GM23338 (cell line): ENCODE measurements at regions not wholly inside any gene's neighbourhood (a gene's known extent, or its start where the extent isn't known, plus 50 kb on each side); places are given as distances from the start of the nearest gene placed in this dataset.

Experiments
- ATAC-seq: fragments of 200-7000 bp; cut with Tn5 transposase; 3 replicates; pipeline ENCODE4 v1.9.1; 2020
- DNase-seq: peaks from one replicate; pipeline ENCODE4 v3.0.0-alpha.2; 2015; ENCODE audit warnings: low spot score
- H2AFZ ChIP-seq: fragments of 200-600 bp; sonication (generic); 2 replicates; pipeline ENCODE4 v1.8.0; 2016; ENCODE audit warnings: antibody characterized with exemption, mild to moderate bottlenecking, moderate library complexity
- H3F3A ChIP-seq: fragments of 200-600 bp; sonication (generic); replicated peaks from 2 replicates; pipeline ENCODE4 v1.8.0; 2017; ENCODE audit warnings: antibody characterized with exemption, mixed run types, low read depth
- H3K27ac ChIP-seq: fragments of 200-600 bp; sonication (generic); 2 replicates; pipeline ENCODE4 v1.6.1; 2016; ENCODE audit warnings: low read depth
- H3K27me3 ChIP-seq: fragments of 200-600 bp; sonication (generic); 2 replicates; pipeline ENCODE4 v1.8.0; 2016; ENCODE audit warnings: mild to moderate bottlenecking, mixed run types, moderate library complexity; ENCODE audit not compliant: insufficient read depth
- H3K36me3 ChIP-seq: fragments of 200-600 bp; sonication (generic); 2 replicates; pipeline ENCODE4 v1.8.0; 2016; ENCODE audit warnings: mild to moderate bottlenecking; ENCODE audit not compliant: insufficient read depth
- H3K4me1 ChIP-seq: fragments of 200-600 bp; sonication (generic); 2 replicates; pipeline ENCODE4 v1.8.0; 2016; ENCODE audit warnings: mild to moderate bottlenecking, moderate library complexity; ENCODE audit not compliant: insufficient read depth
- H3K4me2 ChIP-seq: fragments of 200-600 bp; sonication (generic); 2 replicates; pipeline ENCODE4 v1.7.1; 2017; ENCODE audit warnings: mixed run types
- H3K4me3 ChIP-seq: fragments of 200-600 bp; sonication (generic); 2 replicates; pipeline ENCODE4 v1.6.1; 2016; ENCODE audit warnings: mixed run types
- H3K79me2 ChIP-seq: fragments of 200-600 bp; sonication (generic); replicated peaks from 2 replicates; pipeline ENCODE4 v1.8.0; 2017; ENCODE audit warnings: mild to moderate bottlenecking; ENCODE audit not compliant: insufficient read depth
- H3K9me2 ChIP-seq: fragments of 200-600 bp; sonication (generic); 2 replicates; pipeline ENCODE4 v1.8.0; 2017; ENCODE audit not compliant: insufficient read depth
- H4K20me1 ChIP-seq: fragments of 200-600 bp; sonication (generic); replicated peaks from 2 replicates; pipeline ENCODE4 v1.8.0; 2017; ENCODE audit warnings: mild to moderate bottlenecking; ENCODE audit not compliant: insufficient read depth
- H3K27ac Mint-ChIP-seq: 2 replicates; pipeline ENCODE4 v1.8.0; 2020; ENCODE audit warnings: inconsistent platforms, mild to moderate bottlenecking, moderate library complexity, mixed read lengths
- H3K27me3 Mint-ChIP-seq: 3 replicates; pipeline ENCODE4 v1.8.0; 2022; ENCODE audit warnings: low read depth, mild to moderate bottlenecking, moderate library complexity, mixed read lengths, inconsistent platforms; ENCODE audit not compliant: insufficient read depth, poor library complexity
- H3K36me3 Mint-ChIP-seq: 3 replicates; pipeline ENCODE4 v1.8.0; 2021; ENCODE audit warnings: low read depth, mild to moderate bottlenecking, inconsistent platforms, moderate library complexity, mixed read lengths
- H3K4me1 Mint-ChIP-seq: 3 replicates; pipeline ENCODE4 v1.8.0; 2020; ENCODE audit warnings: mild to moderate bottlenecking, inconsistent platforms, mixed read lengths
- H3K4me3 Mint-ChIP-seq: 3 replicates; pipeline ENCODE4 v1.8.0; 2021; ENCODE audit warnings: moderate library complexity, mild to moderate bottlenecking, inconsistent platforms, mixed read lengths
- H3K9me3 Mint-ChIP-seq: 3 replicates; pipeline ENCODE4 v1.8.0; 2020; ENCODE audit warnings: moderate library complexity, mild to moderate bottlenecking, inconsistent platforms, mixed read lengths
- CREB1 ChIP-seq: fragments of 250-450 bp; sonication (Bioruptor Pico); IDR thresholded peaks from 2 replicates; pipeline ENCODE4 v1.5.0; 2020; ENCODE audit warnings: low read depth, mild to moderate bottlenecking, moderate library complexity
- EZH2 ChIP-seq: fragments of 200-600 bp; sonication (generic); IDR thresholded peaks from one replicate; pipeline ENCODE4 v1.8.0; 2017; ENCODE audit warnings: antibody characterized with exemption, mild to moderate bottlenecking, low read depth; ENCODE audit not compliant: unreplicated experiment
- JUNB ChIP-seq: IDR thresholded peaks from one replicate; pipeline ENCODE4 v1.6.1; 2016; ENCODE audit warnings: antibody characterized with exemption; ENCODE audit not compliant: unreplicated experiment
- NANOG ChIP-seq: IDR thresholded peaks from 2 replicates; pipeline ENCODE4 v1.6.1; 2016; ENCODE audit warnings: antibody characterized with exemption, borderline replicate concordance
- POLR2AphosphoS5 ChIP-seq: IDR thresholded peaks from 2 replicates; pipeline ENCODE4 v1.6.1; 2016; ENCODE audit warnings: antibody characterized with exemption, low read depth
- STAT1 ChIP-seq: IDR thresholded peaks from one replicate; pipeline ENCODE4 v1.6.1; 2016; ENCODE audit warnings: antibody characterized with exemption; ENCODE audit not compliant: unreplicated experiment
- ZNF331 ChIP-seq: fragments of 250-450 bp; sonication (Bioruptor Pico); IDR thresholded peaks from 2 replicates; pipeline ENCODE4 v1.5.0; 2020; ENCODE audit warnings: low read depth, mild to moderate bottlenecking, moderate library complexity
- TF ChIP-seq, protein P1 (sequence below): fragments of 250-450 bp; sonication (Bioruptor Pico); IDR thresholded peaks from 2 replicates; pipeline ENCODE4 v1.5.0; 2020; ENCODE audit warnings: mild to moderate bottlenecking, moderate library complexity
- TF ChIP-seq, protein P2 (sequence below): IDR thresholded peaks from one replicate; pipeline ENCODE4 v1.6.1; 2018; ENCODE audit warnings: antibody characterized with exemption; ENCODE audit not compliant: unreplicated experiment
- TF ChIP-seq, protein P3 (sequence below): IDR thresholded peaks from 2 replicates; pipeline ENCODE4 v1.6.1; 2016; ENCODE audit warnings: antibody characterized with exemption
- TF ChIP-seq, protein P4 (sequence below), 2 experiments: fragments of 200-600 bp in 1 of 2; sonication (generic) in 1 of 2; conservative IDR thresholded peaks; 2 replicates each; pipeline versions ENCODE4 v1.5.1 to v1.6.1; 2016 to 2017; ENCODE audit warnings: antibody characterized with exemption in 2 of 2, low read depth in 2 of 2, mild to moderate bottlenecking in 2 of 2, moderate library complexity in 1 of 2

DNA sequence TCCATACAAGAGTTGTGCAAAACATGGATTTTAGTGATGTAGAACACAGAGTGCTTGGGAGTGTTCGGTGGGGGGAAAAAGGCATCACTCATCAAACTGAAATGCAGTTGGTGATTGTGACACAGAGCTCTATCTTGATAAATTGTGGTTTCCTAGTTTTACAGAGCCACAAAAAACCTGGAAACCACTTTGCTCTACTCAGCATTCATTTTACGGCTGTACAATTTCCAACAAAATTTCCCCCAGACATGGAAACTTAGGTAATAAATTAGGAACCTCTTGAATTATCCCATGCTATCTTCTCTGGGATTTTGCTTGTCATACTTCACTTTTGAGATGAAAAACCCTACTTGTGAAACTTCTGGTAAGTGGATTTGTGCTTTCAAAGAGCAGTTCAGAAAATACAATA lies 614.9 kb upstream of the FZD8 start (continued):
- TF ChIP-seq, protein P1, sequence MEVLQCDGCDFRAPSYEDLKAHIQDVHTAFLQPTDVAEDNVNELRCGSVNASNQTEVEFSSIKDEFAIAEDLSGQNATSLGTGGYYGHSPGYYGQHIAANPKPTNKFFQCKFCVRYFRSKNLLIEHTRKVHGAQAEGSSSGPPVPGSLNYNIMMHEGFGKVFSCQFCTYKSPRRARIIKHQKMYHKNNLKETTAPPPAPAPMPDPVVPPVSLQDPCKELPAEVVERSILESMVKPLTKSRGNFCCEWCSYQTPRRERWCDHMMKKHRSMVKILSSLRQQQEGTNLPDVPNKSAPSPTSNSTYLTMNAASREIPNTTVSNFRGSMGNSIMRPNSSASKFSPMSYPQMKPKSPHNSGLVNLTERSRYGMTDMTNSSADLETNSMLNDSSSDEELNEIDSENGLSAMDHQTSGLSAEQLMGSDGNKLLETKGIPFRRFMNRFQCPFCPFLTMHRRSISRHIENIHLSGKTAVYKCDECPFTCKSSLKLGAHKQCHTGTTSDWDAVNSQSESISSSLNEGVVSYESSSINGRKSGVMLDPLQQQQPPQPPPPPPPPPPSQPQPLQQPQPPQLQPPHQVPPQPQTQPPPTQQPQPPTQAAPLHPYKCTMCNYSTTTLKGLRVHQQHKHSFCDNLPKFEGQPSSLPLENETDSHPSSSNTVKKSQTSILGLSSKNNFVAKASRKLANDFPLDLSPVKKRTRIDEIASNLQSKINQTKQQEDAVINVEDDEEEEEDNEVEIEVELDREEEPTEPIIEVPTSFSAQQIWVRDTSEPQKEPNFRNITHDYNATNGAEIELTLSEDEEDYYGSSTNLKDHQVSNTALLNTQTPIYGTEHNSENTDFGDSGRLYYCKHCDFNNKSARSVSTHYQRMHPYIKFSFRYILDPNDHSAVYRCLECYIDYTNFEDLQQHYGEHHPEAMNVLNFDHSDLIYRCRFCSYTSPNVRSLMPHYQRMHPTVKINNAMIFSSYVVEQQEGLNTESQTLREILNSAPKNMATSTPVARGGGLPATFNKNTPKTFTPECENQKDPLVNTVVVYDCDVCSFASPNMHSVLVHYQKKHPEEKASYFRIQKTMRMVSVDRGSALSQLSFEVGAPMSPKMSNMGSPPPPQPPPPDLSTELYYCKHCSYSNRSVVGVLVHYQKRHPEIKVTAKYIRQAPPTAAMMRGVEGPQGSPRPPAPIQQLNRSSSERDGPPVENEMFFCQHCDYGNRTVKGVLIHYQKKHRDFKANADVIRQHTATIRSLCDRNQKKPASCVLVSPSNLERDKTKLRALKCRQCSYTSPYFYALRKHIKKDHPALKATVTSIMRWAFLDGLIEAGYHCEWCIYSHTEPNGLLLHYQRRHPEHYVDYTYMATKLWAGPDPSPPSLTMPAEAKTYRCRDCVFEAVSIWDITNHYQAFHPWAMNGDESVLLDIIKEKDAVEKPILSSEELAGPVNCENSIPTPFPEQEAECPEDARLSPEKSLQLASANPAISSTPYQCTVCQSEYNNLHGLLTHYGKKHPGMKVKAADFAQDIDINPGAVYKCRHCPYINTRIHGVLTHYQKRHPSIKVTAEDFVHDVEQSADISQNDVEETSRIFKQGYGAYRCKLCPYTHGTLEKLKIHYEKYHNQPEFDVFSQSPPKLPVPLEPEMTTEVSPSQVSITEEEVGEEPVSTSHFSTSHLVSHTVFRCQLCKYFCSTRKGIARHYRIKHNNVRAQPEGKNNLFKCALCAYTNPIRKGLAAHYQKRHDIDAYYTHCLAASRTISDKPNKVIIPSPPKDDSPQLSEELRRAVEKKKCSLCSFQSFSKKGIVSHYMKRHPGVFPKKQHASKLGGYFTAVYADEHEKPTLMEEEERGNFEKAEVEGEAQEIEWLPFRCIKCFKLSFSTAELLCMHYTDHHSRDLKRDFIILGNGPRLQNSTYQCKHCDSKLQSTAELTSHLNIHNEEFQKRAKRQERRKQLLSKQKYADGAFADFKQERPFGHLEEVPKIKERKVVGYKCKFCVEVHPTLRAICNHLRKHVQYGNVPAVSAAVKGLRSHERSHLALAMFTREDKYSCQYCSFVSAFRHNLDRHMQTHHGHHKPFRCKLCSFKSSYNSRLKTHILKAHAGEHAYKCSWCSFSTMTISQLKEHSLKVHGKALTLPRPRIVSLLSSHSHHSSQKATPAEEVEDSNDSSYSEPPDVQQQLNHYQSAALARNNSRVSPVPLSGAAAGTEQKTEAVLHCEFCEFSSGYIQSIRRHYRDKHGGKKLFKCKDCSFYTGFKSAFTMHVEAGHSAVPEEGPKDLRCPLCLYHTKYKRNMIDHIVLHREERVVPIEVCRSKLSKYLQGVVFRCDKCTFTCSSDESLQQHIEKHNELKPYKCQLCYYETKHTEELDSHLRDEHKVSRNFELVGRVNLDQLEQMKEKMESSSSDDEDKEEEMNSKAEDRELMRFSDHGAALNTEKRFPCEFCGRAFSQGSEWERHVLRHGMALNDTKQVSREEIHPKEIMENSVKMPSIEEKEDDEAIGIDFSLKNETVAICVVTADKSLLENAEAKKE (CRISPR knock-in tag): no peak
- TF ChIP-seq EZH2 (no peak), STAT1 (no peak), JUNB (no peak), NANOG (no peak), POLR2AphosphoS5 (no peak), CREB1 (CRISPR knock-in tag) (no peak)

DNA sequence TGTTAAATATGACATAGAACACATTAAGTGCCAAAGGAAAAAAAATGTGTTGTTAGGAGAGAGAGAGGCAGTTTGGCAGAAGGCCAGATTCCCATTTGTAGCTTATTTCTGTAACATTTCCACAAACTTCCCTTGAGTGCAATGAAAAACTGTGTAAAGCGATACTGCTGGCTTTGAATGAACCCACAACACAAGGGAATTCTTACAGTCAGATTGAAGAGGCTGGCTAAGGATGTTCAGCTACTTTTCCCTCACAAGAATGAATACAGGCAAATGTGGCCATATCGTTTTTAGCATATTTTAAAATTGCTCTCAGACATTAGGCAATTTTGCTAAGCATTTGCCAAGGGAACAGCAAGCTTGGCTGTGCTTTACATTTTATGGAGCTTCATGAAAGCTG lies 614.1 kb upstream of the FZD8 start:
- Histone ChIP-seq H4K20me1 (no peaks in the 10 kb centered on the region), H3K4me2 (no peak overlapping the region), H3K4me3 (no peak overlapping the region), H3K27ac (no peak overlapping the region), H2AFZ (no peak overlapping the region), H3K79me2 (no peaks in the 10 kb centered on the region), H3K36me3 (no peaks in the 10 kb centered on the region), H3K27me3 (no peaks in the 10 kb centered on the region), H3K9me2 (no peaks in the 10 kb centered on the region; the same call in 1 of the 2 replicates), H3F3A (no peaks in the 10 kb centered on the region), H3K4me1 (no peaks in the 10 kb centered on the region)
- Mint-ChIP-seq H3K36me3 (no peaks in the 10 kb centered on the region), H3K4me3 (no peak overlapping the region), H3K4me1 (no peaks in the 10 kb centered on the region), H3K9me3 (no peaks in the 10 kb centered on the region), H3K27ac (no peak overlapping the region), H3K27me3 (no peaks in the 10 kb centered on the region)
- ATAC-seq: no peak
- DNase-seq: no peak
- TF ChIP-seq CREB1 (CRISPR knock-in tag): no peak
- TF ChIP-seq NANOG: no peak
- TF ChIP-seq, protein P2, sequence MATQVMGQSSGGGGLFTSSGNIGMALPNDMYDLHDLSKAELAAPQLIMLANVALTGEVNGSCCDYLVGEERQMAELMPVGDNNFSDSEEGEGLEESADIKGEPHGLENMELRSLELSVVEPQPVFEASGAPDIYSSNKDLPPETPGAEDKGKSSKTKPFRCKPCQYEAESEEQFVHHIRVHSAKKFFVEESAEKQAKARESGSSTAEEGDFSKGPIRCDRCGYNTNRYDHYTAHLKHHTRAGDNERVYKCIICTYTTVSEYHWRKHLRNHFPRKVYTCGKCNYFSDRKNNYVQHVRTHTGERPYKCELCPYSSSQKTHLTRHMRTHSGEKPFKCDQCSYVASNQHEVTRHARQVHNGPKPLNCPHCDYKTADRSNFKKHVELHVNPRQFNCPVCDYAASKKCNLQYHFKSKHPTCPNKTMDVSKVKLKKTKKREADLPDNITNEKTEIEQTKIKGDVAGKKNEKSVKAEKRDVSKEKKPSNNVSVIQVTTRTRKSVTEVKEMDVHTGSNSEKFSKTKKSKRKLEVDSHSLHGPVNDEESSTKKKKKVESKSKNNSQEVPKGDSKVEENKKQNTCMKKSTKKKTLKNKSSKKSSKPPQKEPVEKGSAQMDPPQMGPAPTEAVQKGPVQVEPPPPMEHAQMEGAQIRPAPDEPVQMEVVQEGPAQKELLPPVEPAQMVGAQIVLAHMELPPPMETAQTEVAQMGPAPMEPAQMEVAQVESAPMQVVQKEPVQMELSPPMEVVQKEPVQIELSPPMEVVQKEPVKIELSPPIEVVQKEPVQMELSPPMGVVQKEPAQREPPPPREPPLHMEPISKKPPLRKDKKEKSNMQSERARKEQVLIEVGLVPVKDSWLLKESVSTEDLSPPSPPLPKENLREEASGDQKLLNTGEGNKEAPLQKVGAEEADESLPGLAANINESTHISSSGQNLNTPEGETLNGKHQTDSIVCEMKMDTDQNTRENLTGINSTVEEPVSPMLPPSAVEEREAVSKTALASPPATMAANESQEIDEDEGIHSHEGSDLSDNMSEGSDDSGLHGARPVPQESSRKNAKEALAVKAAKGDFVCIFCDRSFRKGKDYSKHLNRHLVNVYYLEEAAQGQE: no peak
- TF ChIP-seq STAT1: no peak
- TF ChIP-seq, protein P3, sequence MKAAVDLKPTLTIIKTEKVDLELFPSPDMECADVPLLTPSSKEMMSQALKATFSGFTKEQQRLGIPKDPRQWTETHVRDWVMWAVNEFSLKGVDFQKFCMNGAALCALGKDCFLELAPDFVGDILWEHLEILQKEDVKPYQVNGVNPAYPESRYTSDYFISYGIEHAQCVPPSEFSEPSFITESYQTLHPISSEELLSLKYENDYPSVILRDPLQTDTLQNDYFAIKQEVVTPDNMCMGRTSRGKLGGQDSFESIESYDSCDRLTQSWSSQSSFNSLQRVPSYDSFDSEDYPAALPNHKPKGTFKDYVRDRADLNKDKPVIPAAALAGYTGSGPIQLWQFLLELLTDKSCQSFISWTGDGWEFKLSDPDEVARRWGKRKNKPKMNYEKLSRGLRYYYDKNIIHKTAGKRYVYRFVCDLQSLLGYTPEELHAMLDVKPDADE: no peak
- TF ChIP-seq, protein P4, sequence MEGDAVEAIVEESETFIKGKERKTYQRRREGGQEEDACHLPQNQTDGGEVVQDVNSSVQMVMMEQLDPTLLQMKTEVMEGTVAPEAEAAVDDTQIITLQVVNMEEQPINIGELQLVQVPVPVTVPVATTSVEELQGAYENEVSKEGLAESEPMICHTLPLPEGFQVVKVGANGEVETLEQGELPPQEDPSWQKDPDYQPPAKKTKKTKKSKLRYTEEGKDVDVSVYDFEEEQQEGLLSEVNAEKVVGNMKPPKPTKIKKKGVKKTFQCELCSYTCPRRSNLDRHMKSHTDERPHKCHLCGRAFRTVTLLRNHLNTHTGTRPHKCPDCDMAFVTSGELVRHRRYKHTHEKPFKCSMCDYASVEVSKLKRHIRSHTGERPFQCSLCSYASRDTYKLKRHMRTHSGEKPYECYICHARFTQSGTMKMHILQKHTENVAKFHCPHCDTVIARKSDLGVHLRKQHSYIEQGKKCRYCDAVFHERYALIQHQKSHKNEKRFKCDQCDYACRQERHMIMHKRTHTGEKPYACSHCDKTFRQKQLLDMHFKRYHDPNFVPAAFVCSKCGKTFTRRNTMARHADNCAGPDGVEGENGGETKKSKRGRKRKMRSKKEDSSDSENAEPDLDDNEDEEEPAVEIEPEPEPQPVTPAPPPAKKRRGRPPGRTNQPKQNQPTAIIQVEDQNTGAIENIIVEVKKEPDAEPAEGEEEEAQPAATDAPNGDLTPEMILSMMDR (conservative IDR thresholded peaks at IDR 0.05; ENCODE audit: low read depth in 2 of 2): no peak
- TF ChIP-seq ZNF331 (CRISPR knock-in tag): no peak
